ENCODE measurements at regions not wholly inside any gene's neighbourhood (a gene's known extent, or its start where the extent isn't known, plus 50 kb on each side); places are given as distances from the start of the nearest gene placed in this dataset.

GRCh38 chr11:93969925-93970922 is 50.9 kb upstream of the HEPHL1 start:
- no peak for TF ChIP-seq CTCF (IDR thresholded peaks at IDR 0.05; ENCODE audit: insufficient read depth, low read depth, low read length, missing control alignments)
- no peak overlapping the region for H3K4me3 ChIP-seq (ENCODE audit: low read length)
- no peak for DNase-seq (ENCODE audit: low read depth)

Data from epithelial cell of esophagus (primary cell).